OCI-LY1 (cell line): ENCODE measurements at regions not wholly inside any gene's neighbourhood (a gene's known extent, or its start where the extent isn't known, plus 50 kb on each side); places are given as distances from the start of the nearest gene placed in this dataset.
A peak's percentile ranks its signal among the peaks of the same experiment; 100 is the strongest.

Source experiments
- H2AFZ ChIP-seq: fragments of 200-600 bp; sonication (generic), shearing (Covaris generic); 2 replicates; pipeline ENCODE4 v1.6.0; 2014; ENCODE audit warnings: antibody characterized with exemption, mild to moderate bottlenecking, low read length
- H3F3A ChIP-seq: fragments of 200-600 bp; sonication (generic), shearing (Covaris generic); 2 replicates; pipeline ENCODE4 v1.6.0; 2014; ENCODE audit warnings: mild to moderate bottlenecking, antibody characterized with exemption, low read length, moderate library complexity; ENCODE audit not compliant: insufficient read depth
- H3K27ac ChIP-seq: fragments of 200-600 bp; sonication (generic); 2 replicates; pipeline ENCODE4 v1.5.1; 2014; ENCODE audit warnings: low read length, mixed run types, mild to moderate bottlenecking, low read depth; ENCODE audit not compliant: poor library complexity, severe bottlenecking
- H3K27me3 ChIP-seq: fragments of 200-600 bp; sonication (generic); 2 replicates; pipeline ENCODE4 v1.6.0; 2014; ENCODE audit warnings: antibody characterized with exemption, mild to moderate bottlenecking, low read length, moderate library complexity; ENCODE audit not compliant: insufficient read depth
- H3K36me3 ChIP-seq: fragments of 200-600 bp; sonication (generic); 2 replicates; pipeline ENCODE4 v1.6.1; 2014; ENCODE audit warnings: mild to moderate bottlenecking, antibody characterized with exemption, low read length, moderate library complexity, mixed read lengths; ENCODE audit not compliant: insufficient read depth
- H3K4me1 ChIP-seq: fragments of 200-600 bp; sonication (generic); 2 replicates; pipeline ENCODE4 v1.5.1; 2014; ENCODE audit warnings: mild to moderate bottlenecking, low read length, moderate library complexity; ENCODE audit not compliant: insufficient read depth, severe bottlenecking
- H3K4me2 ChIP-seq: fragments of 200-600 bp; sonication (generic), shearing (Covaris generic); 2 replicates; pipeline ENCODE4 v1.6.1; 2014; ENCODE audit warnings: low read length
- H3K4me3 ChIP-seq: fragments of 200-600 bp; sonication (generic); 2 replicates; pipeline ENCODE4 v1.5.1; 2014; ENCODE audit warnings: low read length, low read depth, mild to moderate bottlenecking, mixed read lengths; ENCODE audit not compliant: poor library complexity, severe bottlenecking
- H3K79me2 ChIP-seq: fragments of 200-600 bp; shearing (Covaris generic); 2 replicates; pipeline ENCODE4 v1.6.1; 2016; ENCODE audit warnings: mixed run types, low read length, mixed read lengths; ENCODE audit not compliant: insufficient read depth
- H3K9ac ChIP-seq: fragments of 200-600 bp; sonication (generic), shearing (Covaris generic); 2 replicates; pipeline ENCODE4 v1.6.1; 2014; ENCODE audit warnings: mild to moderate bottlenecking, low read length, mixed read lengths
- H3K9me2 ChIP-seq: fragments of 200-600 bp; sonication (generic), shearing (Covaris generic); 2 replicates; pipeline ENCODE4 v1.6.1; 2014; ENCODE audit warnings: low read depth, mild to moderate bottlenecking, low read length, mixed read lengths
- H3K9me3 ChIP-seq: fragments of 200-600 bp; shearing (Covaris generic); 2 replicates; pipeline ENCODE4 v1.6.1; 2014; ENCODE audit warnings: low read length, mixed read lengths
- H4K20me1 ChIP-seq: fragments of 200-600 bp; sonication (generic), shearing (Covaris generic); 2 replicates; pipeline ENCODE4 v1.6.0; 2016; ENCODE audit warnings: mild to moderate bottlenecking, low read length; ENCODE audit not compliant: insufficient read depth
- EZH2 ChIP-seq: fragments of 200-600 bp; sonication (generic), shearing (Covaris generic); IDR thresholded peaks from 2 replicates; pipeline ENCODE4 v1.8.0; 2017; ENCODE audit warnings: borderline replicate concordance, mixed run types, mild to moderate bottlenecking, antibody characterized with exemption, low read length, moderate library complexity, mixed read lengths
- TF ChIP-seq, protein P1 (sequence below): fragments of 200-600 bp; sonication (generic), shearing (Covaris generic); IDR thresholded peaks from 2 replicates; pipeline ENCODE4 v1.5.1; 2017; ENCODE audit warnings: mild to moderate bottlenecking, antibody characterized with exemption, low read length, moderate library complexity, mixed read lengths

DNA sequence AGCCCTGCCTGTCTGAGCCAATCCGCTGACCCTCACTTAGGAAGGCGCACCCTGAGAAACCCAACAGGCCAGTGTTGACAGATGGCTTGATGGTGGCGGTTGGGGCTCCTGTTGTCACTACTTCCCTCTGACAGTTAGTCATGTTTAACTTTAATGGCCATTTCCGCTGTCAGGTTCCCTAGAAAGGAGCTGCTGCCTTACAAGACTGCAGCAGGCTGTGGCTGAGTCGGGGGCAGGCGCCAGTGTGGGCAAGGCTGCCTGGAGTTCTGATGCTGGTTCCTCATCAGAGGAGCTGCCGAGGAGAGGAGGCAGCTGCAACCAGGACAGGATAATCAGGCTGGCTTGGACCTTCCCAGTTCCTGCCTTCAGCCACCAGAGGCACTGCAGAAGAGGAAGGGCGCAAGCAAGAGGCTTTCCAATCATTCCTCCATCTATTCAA is 223.2 kb upstream of the DYNLRB2 start:
- H3K9ac ChIP-seq = no peak overlapping the region
- H2AFZ ChIP-seq = no peak overlapping the region
- no peak for TF ChIP-seq EZH2
- TF ChIP-seq, protein P1, sequence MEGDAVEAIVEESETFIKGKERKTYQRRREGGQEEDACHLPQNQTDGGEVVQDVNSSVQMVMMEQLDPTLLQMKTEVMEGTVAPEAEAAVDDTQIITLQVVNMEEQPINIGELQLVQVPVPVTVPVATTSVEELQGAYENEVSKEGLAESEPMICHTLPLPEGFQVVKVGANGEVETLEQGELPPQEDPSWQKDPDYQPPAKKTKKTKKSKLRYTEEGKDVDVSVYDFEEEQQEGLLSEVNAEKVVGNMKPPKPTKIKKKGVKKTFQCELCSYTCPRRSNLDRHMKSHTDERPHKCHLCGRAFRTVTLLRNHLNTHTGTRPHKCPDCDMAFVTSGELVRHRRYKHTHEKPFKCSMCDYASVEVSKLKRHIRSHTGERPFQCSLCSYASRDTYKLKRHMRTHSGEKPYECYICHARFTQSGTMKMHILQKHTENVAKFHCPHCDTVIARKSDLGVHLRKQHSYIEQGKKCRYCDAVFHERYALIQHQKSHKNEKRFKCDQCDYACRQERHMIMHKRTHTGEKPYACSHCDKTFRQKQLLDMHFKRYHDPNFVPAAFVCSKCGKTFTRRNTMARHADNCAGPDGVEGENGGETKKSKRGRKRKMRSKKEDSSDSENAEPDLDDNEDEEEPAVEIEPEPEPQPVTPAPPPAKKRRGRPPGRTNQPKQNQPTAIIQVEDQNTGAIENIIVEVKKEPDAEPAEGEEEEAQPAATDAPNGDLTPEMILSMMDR = peak; percentile 27; the same call in 1 of the 2 replicates
- no peaks in the 10 kb centered on the region for H3K4me1 ChIP-seq
- no peaks in the 10 kb centered on the region for H3K9me3 ChIP-seq
- H3K4me3 ChIP-seq = no peak overlapping the region
- no peaks in the 10 kb centered on the region for H3F3A ChIP-seq
- no peak overlapping the region for H3K4me2 ChIP-seq
- no peaks in the 10 kb centered on the region for H3K9me2 ChIP-seq
- H3K27ac ChIP-seq = no peak overlapping the region
- H3K36me3 ChIP-seq = no peaks in the 10 kb centered on the region
- no peaks in the 10 kb centered on the region for H3K79me2 ChIP-seq
- no peaks in the 10 kb centered on the region for H4K20me1 ChIP-seq
- no peaks in the 10 kb centered on the region for H3K27me3 ChIP-seq

DNA sequence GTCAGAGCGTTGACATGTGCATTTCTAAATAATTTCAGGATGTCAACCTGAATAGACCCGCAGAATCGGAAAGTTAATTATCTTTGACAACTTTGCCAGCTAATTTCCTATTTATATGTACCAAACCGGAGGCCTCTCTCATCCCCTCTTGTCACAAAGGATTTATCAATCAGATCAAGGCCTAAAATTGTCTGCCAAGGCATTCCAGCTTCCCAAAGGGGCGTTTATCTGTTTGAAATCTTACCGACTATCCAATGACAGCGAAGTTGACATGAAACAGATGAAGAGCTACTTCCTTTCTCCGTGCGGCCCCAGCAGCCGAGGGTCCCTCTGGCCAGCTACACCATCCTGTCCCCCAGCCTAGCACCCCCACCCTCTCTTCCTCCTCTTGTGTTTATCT is 223.7 kb upstream of the DYNLRB2 start:
- H3K79me2 ChIP-seq = no peaks in the 10 kb centered on the region
- H3K27me3 ChIP-seq = no peaks in the 10 kb centered on the region
- no peaks in the 10 kb centered on the region for H3F3A ChIP-seq
- no peak overlapping the region for H3K9ac ChIP-seq
- H3K27ac ChIP-seq = no peak overlapping the region
- H3K9me2 ChIP-seq = no peaks in the 10 kb centered on the region
- no peak overlapping the region for H3K4me2 ChIP-seq
- no peaks in the 10 kb centered on the region for H3K36me3 ChIP-seq
- TF ChIP-seq EZH2 = no peak
- TF ChIP-seq, protein P1 = no peak
- H2AFZ ChIP-seq = no peak overlapping the region
- H3K4me1 ChIP-seq = no peaks in the 10 kb centered on the region
- no peaks in the 10 kb centered on the region for H4K20me1 ChIP-seq
- no peaks in the 10 kb centered on the region for H3K9me3 ChIP-seq
- H3K4me3 ChIP-seq = no peak overlapping the region

DNA sequence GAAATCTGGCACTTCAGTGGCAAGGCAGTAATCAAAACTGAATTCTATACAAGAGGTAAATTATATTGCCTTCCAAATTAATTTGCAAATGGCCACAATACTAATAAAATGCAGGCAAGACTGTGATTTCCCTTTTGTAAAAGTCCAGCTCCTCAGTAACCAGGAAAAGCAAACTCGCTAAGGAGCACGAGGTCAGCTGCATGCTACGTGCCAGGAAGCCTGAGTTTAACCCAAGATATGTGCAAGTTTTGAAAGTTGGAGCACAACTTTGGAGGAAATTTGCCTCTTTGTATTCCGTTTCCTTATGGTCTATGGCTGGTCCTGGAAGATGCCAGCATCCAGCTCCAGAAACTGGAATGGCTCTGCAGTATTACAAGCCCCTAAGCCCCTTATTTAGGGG is 226.8 kb upstream of the DYNLRB2 start:
- no peak for TF ChIP-seq EZH2
- TF ChIP-seq, protein P1 = no peak
- H2AFZ ChIP-seq = no peak overlapping the region
- H3K4me3 ChIP-seq = no peak overlapping the region
- H4K20me1 ChIP-seq = no peaks in the 10 kb centered on the region
- H3K27me3 ChIP-seq = no peaks in the 10 kb centered on the region
- no peak overlapping the region for H3K4me2 ChIP-seq
- H3K79me2 ChIP-seq = no peaks in the 10 kb centered on the region
- H3K9ac ChIP-seq = no peak overlapping the region
- H3K36me3 ChIP-seq = no peaks in the 10 kb centered on the region
- no peak overlapping the region for H3K27ac ChIP-seq
- H3K9me2 ChIP-seq = no peaks in the 10 kb centered on the region
- H3K9me3 ChIP-seq = no peaks in the 10 kb centered on the region
- no peaks in the 10 kb centered on the region for H3F3A ChIP-seq
- no peaks in the 10 kb centered on the region for H3K4me1 ChIP-seq
